ENCODE measurements at regions not wholly inside any gene's neighbourhood (a gene's known extent, or its start where the extent isn't known, plus 50 kb on each side); places are given as distances from the start of the nearest gene placed in this dataset.
"Not testable (repeated sequence)": the region's sequence is repeated elsewhere in the genome, so short reads cannot be mapped to it uniquely, and the experiment has no call there.

- H3K27me3 ChIP-seq (ENCODE audit: insufficient read depth, low read length); H3K4me3 ChIP-seq (ENCODE audit: low read length); H3K4me1 ChIP-seq (ENCODE audit: insufficient read depth, low read length); H3K9me3 ChIP-seq (ENCODE audit: low read depth, low read length): not testable (repeated sequence)
Observed at GRCh38 chr19:28084659-28085157, 1128.2 kb downstream of the UQCRFS1 start.

DNA sequence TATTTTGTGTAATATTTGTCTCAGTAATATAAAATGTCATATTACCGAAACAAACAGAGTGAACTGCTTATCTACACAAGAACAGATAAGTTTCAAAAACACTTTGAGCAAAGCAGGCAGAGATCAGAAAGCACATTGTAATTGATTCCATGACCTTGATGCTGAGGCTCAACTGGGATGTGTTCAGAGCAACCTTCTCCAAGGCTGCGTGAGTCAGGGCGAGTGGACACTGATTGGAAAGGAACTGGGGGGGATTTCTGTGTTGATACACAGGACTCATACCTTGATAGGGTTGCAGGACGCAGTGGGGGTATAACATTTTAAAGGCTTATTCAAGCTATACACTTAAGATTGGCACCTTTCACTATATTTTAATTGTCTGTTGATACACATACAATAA is 1136.3 kb downstream of the UQCRFS1 start:
- no peaks in the 10 kb centered on the region for H3K9me3 ChIP-seq (ENCODE audit: low read depth, low read length)
- H3K27me3 ChIP-seq (ENCODE audit: insufficient read depth, low read length): no peaks in the 10 kb centered on the region
- no peaks in the 10 kb centered on the region for H3K4me1 ChIP-seq (ENCODE audit: insufficient read depth, low read length)
- H3K4me3 ChIP-seq (ENCODE audit: low read length): no peak overlapping the region

GRCh38 chr19:28075229-28075628 is 1137.7 kb downstream of the UQCRFS1 start:
- H3K9me3 ChIP-seq (ENCODE audit: low read depth, low read length): no peaks in the 10 kb centered on the region
- no peaks in the 10 kb centered on the region for H3K4me1 ChIP-seq (ENCODE audit: insufficient read depth, low read length)
- H3K27me3 ChIP-seq (ENCODE audit: insufficient read depth, low read length): no peaks in the 10 kb centered on the region
- no peak overlapping the region for H3K4me3 ChIP-seq (ENCODE audit: low read length)

DNA sequence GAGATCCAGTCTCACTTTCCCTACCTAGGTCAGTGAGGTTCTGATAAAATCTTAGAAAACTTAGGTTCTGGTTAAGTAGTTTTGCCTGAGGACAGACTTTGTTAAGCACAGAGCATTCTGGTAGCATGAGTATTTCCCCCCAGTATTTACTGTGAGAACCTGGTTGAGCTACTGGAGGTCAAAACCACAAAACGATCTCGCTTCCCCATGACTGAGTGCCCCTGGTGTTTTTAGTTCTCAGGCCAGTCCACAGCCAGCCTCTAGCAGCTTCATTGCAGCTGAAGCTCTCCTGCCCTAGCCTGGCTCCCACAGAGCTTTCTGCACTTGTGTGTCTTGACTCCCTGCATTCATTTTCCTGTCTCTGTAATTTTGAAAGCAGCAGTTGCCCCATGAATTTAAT is 1138.2 kb downstream of the UQCRFS1 start:
- Histone ChIP-seq H3K27me3 (ENCODE audit: insufficient read depth, low read length) (no peaks in the 10 kb centered on the region), H3K4me1 (ENCODE audit: insufficient read depth, low read length) (no peaks in the 10 kb centered on the region), H3K9me3 (ENCODE audit: low read depth, low read length) (no peaks in the 10 kb centered on the region), H3K4me3 (ENCODE audit: low read length) (no peak overlapping the region)

GRCh38 chr19:28067882-28068281 is 1145.1 kb downstream of the UQCRFS1 start:
- Histone ChIP-seq H3K27me3 (ENCODE audit: insufficient read depth, low read length) (no peaks in the 10 kb centered on the region), H3K4me1 (ENCODE audit: insufficient read depth, low read length) (no peaks in the 10 kb centered on the region), H3K9me3 (ENCODE audit: low read depth, low read length) (no peaks in the 10 kb centered on the region), H3K4me3 (ENCODE audit: low read length) (no peak overlapping the region)

- Histone ChIP-seq H3K4me1 (ENCODE audit: insufficient read depth, low read length) (no peaks in the 10 kb centered on the region), H3K4me3 (ENCODE audit: low read length) (no peak overlapping the region), H3K27me3 (ENCODE audit: insufficient read depth, low read length) (no peaks in the 10 kb centered on the region), H3K9me3 (ENCODE audit: low read depth, low read length) (no peaks in the 10 kb centered on the region)
Observed at GRCh38 chr19:28066988-28067387, 1146.0 kb downstream of the UQCRFS1 start.

DNA sequence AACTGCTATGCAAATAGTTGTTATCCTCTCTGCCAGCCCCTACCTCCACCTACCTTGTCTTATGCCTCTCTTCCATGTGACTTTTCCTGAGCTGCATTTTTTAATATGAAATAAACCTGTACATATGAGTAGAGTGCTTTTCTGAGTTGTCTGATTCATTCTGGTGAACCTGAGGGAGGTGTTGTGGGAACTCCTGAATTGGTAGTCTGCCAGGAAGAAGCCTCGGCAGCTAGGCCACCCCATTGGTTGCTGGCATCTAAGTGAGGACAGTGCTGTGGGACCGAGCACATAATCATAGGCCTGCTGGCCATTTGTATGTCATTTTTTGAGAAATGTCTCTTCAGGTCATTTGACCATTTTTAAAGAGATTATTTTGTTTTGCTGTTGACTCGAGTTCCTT is 1146.8 kb downstream of the UQCRFS1 start:
- no peaks in the 10 kb centered on the region for H3K9me3 ChIP-seq (ENCODE audit: low read depth, low read length)
- no peaks in the 10 kb centered on the region for H3K27me3 ChIP-seq (ENCODE audit: insufficient read depth, low read length)
- no peak overlapping the region for H3K4me3 ChIP-seq (ENCODE audit: low read length)
- H3K4me1 ChIP-seq (ENCODE audit: insufficient read depth, low read length): no peaks in the 10 kb centered on the region

- H3K9me3 ChIP-seq (ENCODE audit: low read depth, low read length): no peaks in the 10 kb centered on the region
- no peaks in the 10 kb centered on the region for H3K4me1 ChIP-seq (ENCODE audit: insufficient read depth, low read length)
- H3K4me3 ChIP-seq (ENCODE audit: low read length): no peak overlapping the region
- no peaks in the 10 kb centered on the region for H3K27me3 ChIP-seq (ENCODE audit: insufficient read depth, low read length)
Observed at GRCh38 chr19:28065026-28065425, 1147.9 kb downstream of the UQCRFS1 start.

DNA sequence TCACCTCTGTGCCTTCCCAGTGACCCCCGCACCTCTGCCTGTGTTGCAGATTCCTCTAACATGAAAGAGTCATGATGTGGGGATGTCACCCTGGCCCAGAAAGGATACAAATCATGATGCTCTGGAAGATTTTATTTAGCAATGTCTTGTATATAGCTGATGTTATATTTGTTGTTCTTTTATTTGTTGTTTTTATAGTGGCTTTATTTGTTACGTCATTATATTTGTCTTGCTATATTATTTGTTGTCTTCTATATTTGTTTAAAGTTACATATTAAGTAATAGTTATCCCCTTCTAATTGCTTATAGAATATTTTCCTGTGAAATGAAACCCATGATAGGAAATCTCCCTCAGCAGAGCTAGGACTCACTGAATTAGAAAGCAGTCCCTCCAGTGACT is 1149.2 kb downstream of the UQCRFS1 start:
- Histone ChIP-seq H3K9me3 (ENCODE audit: low read depth, low read length) (no peaks in the 10 kb centered on the region), H3K4me1 (ENCODE audit: insufficient read depth, low read length) (no peaks in the 10 kb centered on the region), H3K27me3 (ENCODE audit: insufficient read depth, low read length) (no peaks in the 10 kb centered on the region), H3K4me3 (ENCODE audit: low read length) (no peak overlapping the region)

DNA sequence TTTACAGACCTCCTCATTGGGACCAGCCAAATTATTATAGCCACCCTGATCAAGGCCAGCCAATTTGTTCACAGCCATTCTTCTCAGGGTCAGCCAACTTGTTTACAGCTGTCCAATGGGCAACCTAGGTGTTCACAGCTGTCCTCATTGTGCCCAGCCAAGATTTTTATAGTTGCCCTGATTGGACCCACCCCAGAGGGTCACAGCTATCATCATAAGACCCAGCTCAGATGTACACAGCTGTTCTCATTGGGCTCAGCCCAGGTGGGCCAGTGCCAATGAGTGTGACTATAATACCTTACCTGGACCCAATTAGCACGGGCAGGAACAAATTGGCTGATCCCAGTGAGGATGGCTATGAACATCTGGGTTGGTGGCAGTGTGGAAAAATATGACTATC is 1151.8 kb downstream of the UQCRFS1 start:
- no peak overlapping the region for H3K4me3 ChIP-seq (ENCODE audit: low read length)
- H3K4me1 ChIP-seq (ENCODE audit: insufficient read depth, low read length): no peaks in the 10 kb centered on the region
- no peaks in the 10 kb centered on the region for H3K9me3 ChIP-seq (ENCODE audit: low read depth, low read length)
- H3K27me3 ChIP-seq (ENCODE audit: insufficient read depth, low read length): no peaks in the 10 kb centered on the region

DNA sequence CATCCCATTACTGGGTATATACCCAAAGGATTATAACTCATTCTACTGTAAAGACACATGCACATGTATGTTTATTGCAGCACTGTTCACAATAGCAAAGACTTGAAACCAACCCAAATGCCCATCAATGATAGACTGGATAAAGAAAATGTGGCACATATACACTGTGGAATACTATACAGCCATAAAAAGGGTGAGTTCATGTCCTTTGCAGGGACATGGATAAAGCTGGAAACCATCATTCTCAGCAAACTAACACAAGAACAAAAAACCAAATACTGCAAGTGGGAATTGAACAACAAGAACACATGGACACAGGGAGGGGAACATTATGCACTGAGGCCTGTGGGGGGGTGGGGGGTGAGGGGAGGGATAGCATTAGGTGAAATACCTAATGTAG is 1155.9 kb downstream of the UQCRFS1 start:
- not testable (repeated sequence) for H3K4me1 ChIP-seq (ENCODE audit: insufficient read depth, low read length); H3K4me3 ChIP-seq (ENCODE audit: low read length); H3K27me3 ChIP-seq (ENCODE audit: insufficient read depth, low read length); H3K9me3 ChIP-seq (ENCODE audit: low read depth, low read length)

- H3K4me3 ChIP-seq (ENCODE audit: low read length): no peak overlapping the region
- no peaks in the 10 kb centered on the region for H3K27me3 ChIP-seq (ENCODE audit: insufficient read depth, low read length)
- H3K9me3 ChIP-seq (ENCODE audit: low read depth, low read length): no peaks in the 10 kb centered on the region
- no peaks in the 10 kb centered on the region for H3K4me1 ChIP-seq (ENCODE audit: insufficient read depth, low read length)
Observed at GRCh38 chr19:28051047-28051446, 1161.9 kb downstream of the UQCRFS1 start.

- Histone ChIP-seq H3K4me1 (ENCODE audit: insufficient read depth, low read length) (no peaks in the 10 kb centered on the region), H3K4me3 (ENCODE audit: low read length) (no peak overlapping the region), H3K9me3 (ENCODE audit: low read depth, low read length) (no peaks in the 10 kb centered on the region), H3K27me3 (ENCODE audit: insufficient read depth, low read length) (no peaks in the 10 kb centered on the region)
Observed at GRCh38 chr19:28049875-28050274, 1163.1 kb downstream of the UQCRFS1 start.

DNA sequence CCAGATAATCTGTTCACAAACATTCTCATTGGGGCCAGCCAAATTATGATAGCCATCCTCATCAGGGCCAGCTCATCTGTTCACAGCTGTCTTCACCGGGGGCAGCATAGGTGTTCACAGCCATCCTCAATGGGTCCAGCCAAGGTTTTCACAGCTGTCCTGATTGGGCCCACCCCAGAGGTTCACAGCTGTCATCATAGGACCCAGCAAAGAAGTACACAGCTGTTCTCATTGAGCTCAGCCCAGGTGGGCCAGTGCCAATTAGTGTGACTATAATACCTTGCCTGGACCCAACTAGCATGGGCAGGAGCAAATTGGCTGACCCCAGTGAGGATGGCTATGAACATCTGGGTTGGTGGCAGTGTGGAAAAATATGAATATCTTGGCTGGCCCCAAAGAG is 1166.0 kb downstream of the UQCRFS1 start:
- H3K4me1 ChIP-seq (ENCODE audit: insufficient read depth, low read length): no peaks in the 10 kb centered on the region
- no peaks in the 10 kb centered on the region for H3K9me3 ChIP-seq (ENCODE audit: low read depth, low read length)
- no peaks in the 10 kb centered on the region for H3K27me3 ChIP-seq (ENCODE audit: insufficient read depth, low read length)
- no peak overlapping the region for H3K4me3 ChIP-seq (ENCODE audit: low read length)

DNA sequence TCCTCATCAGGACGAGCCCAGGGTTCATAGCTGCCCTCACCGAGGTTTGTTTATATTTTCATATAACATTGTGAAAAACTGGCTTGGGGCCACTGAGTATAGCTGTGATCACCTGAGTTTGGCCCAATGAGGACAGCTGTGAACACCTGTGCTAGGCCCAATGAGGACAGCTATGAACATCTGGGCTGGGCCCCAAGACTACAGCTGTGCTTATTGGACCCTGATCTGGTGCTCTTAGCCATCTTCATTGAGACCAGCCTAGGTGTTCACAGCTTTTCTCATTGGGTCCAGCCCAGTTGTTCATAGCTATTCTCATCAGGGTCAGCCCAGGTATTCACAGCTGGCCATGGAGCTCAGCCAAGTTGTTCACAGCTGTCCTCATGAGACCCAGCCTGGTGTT is 1167.3 kb downstream of the UQCRFS1 start:
- H3K4me3 ChIP-seq (ENCODE audit: low read length): no peak overlapping the region
- H3K27me3 ChIP-seq (ENCODE audit: insufficient read depth, low read length): no peaks in the 10 kb centered on the region
- no peaks in the 10 kb centered on the region for H3K9me3 ChIP-seq (ENCODE audit: low read depth, low read length)
- no peaks in the 10 kb centered on the region for H3K4me1 ChIP-seq (ENCODE audit: insufficient read depth, low read length)

DNA sequence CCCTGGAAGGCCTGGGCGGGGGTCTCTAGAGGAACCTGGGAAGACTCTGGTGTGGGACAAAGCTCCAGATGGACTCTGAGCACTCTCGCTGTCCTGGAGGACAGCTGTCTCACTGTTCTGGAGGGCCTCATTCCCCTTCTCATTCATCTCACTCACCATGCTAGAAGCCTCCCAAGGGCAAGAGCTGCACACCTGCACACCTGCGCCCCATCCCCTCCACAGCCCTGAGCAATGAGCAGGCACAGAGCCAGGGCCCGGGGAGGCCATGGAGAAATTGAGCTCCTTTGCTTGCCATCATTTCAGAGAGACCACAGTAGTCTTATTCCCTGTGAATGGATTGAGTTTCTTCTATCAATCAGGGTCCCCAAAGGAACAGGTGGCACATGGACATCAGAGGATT is 1168.5 kb downstream of the UQCRFS1 start:
- H3K9me3 ChIP-seq (ENCODE audit: low read depth, low read length): no peaks in the 10 kb centered on the region
- H3K4me1 ChIP-seq (ENCODE audit: insufficient read depth, low read length): no peaks in the 10 kb centered on the region
- H3K4me3 ChIP-seq (ENCODE audit: low read length): no peak overlapping the region
- H3K27me3 ChIP-seq (ENCODE audit: insufficient read depth, low read length): no peaks in the 10 kb centered on the region

DNA sequence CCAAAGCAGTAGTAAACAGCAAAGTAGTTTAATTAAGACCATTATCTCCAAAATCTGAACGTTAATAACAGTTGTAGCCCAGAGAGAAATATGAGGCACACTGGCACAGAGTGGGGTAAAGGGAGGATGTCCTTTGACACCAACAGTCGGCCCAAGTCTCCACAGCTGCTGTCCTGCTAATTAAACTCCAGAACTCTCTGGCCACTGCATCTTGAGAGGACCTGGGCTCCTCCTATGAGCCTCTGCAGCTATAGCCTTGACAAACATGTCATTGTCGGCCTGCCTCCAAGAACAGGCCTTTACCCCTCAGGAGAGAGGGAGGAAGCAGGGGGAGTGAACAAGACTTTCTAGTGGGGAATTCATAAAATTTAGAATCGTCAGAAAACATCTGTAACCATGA is 1170.4 kb downstream of the UQCRFS1 start:
- Histone ChIP-seq H3K4me1 (ENCODE audit: insufficient read depth, low read length) (no peaks in the 10 kb centered on the region), H3K9me3 (ENCODE audit: low read depth, low read length) (no peaks in the 10 kb centered on the region), H3K4me3 (ENCODE audit: low read length) (no peak overlapping the region), H3K27me3 (ENCODE audit: insufficient read depth, low read length) (no peaks in the 10 kb centered on the region)

All from mononuclear cell (primary cell).